ENCODE measurements at regions not wholly inside any gene's neighbourhood (a gene's known extent, or its start where the extent isn't known, plus 50 kb on each side); places are given as distances from the start of the nearest gene placed in this dataset.

DNA sequence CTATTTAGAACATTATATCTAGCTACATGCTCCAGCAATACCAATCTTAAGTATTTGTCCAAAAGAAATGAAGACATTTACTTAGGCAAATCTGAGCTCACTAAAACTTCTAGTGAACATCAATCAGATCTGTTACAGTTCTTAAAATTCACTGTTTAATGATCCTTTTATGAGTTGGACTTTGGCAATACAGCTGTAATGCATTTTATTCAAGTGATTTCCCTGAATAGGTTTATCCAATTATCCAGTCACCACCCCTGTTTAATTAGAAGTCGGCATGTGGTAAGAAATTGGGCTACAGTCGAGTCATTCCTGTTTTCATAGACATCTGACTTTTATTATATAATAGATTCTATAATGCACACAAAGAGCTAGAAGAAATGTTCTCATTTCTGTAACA lies 1029.0 kb upstream of the TENM4 start:
- no peaks in the 10 kb centered on the region for H3K27me3 Mint-ChIP-seq (ENCODE audit: insufficient read depth)
- Histone ChIP-seq H3K9me3 (ENCODE audit: control insufficient read depth, low read length) (peaks cover 8% of the 10 kb centered on the region), H3K4me3 (ENCODE audit: low read length) (no peak overlapping the region), H3K4me1 (ENCODE audit: control insufficient read depth, insufficient read depth, low read length) (no peaks in the 10 kb centered on the region), H3K27ac (ENCODE audit: low read depth, low read length) (no peak overlapping the region), H3K27me3 (ENCODE audit: control insufficient read depth, insufficient read depth, low read length, poor library complexity, severe bottlenecking) (no peaks in the 10 kb centered on the region), H3K9ac (ENCODE audit: extremely low read depth, low read length, poor library complexity, severe bottlenecking) (no peak overlapping the region), H3K36me3 (ENCODE audit: control insufficient read depth, insufficient read depth, low read length) (no peaks in the 10 kb centered on the region)
- H3K4me3 Mint-ChIP-seq = no peak overlapping the region
- H3K27ac Mint-ChIP-seq = no peak overlapping the region
- TF ChIP-seq, protein P1, sequence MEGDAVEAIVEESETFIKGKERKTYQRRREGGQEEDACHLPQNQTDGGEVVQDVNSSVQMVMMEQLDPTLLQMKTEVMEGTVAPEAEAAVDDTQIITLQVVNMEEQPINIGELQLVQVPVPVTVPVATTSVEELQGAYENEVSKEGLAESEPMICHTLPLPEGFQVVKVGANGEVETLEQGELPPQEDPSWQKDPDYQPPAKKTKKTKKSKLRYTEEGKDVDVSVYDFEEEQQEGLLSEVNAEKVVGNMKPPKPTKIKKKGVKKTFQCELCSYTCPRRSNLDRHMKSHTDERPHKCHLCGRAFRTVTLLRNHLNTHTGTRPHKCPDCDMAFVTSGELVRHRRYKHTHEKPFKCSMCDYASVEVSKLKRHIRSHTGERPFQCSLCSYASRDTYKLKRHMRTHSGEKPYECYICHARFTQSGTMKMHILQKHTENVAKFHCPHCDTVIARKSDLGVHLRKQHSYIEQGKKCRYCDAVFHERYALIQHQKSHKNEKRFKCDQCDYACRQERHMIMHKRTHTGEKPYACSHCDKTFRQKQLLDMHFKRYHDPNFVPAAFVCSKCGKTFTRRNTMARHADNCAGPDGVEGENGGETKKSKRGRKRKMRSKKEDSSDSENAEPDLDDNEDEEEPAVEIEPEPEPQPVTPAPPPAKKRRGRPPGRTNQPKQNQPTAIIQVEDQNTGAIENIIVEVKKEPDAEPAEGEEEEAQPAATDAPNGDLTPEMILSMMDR (conservative IDR thresholded peaks at IDR 0.05) = no peak
- DNase-seq = no peak
- no peaks in the 10 kb centered on the region for H3K9me3 Mint-ChIP-seq
- WGBS, 2 experiments (ENCODE audit: insufficient coverage in 1 of 2, insufficient read length in 1 of 2) = 100% methylated on average over 1 of the region's 2 CpGs; no CpG with 5 or more reads in 1 of the 2 experiments
- no peaks in the 10 kb centered on the region for H3K4me1 Mint-ChIP-seq
- H3K36me3 Mint-ChIP-seq (ENCODE audit: low read depth) = no peaks in the 10 kb centered on the region

DNA sequence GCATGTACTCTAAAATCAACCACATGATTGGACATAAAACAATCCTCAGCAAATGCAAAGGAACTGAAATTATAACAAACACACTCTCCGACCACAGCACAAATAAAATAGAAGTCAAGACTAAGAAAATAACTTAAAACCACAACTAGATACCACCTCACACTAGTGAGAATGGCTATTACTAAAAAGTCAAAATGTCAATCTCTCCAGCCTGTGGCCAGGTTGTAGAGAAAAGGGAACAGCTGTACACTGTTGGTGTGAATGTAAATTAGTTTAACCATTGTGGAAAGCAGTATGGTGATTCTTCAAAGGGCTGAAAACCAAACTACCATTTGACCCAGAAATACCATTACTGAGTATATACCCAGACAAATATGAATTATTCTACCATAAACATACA lies 1025.7 kb upstream of the TENM4 start:
- Histone ChIP-seq H3K4me3 (ENCODE audit: low read length) (no peak overlapping the region), H3K36me3 (ENCODE audit: control insufficient read depth, insufficient read depth, low read length) (no peaks in the 10 kb centered on the region), H3K9me3 (ENCODE audit: control insufficient read depth, low read length) (peaks cover 8% of the 10 kb centered on the region), H3K9ac (ENCODE audit: extremely low read depth, low read length, poor library complexity, severe bottlenecking) (no peak overlapping the region), H3K4me1 (ENCODE audit: control insufficient read depth, insufficient read depth, low read length) (no peaks in the 10 kb centered on the region), H3K27ac (ENCODE audit: low read depth, low read length) (no peak overlapping the region), H3K27me3 (ENCODE audit: control insufficient read depth, insufficient read depth, low read length, poor library complexity, severe bottlenecking) (no peaks in the 10 kb centered on the region)
- Mint-ChIP-seq H3K4me3 (no peak overlapping the region), H3K27me3 (ENCODE audit: insufficient read depth) (no peaks in the 10 kb centered on the region), H3K36me3 (ENCODE audit: low read depth) (no peaks in the 10 kb centered on the region), H3K4me1 (no peaks in the 10 kb centered on the region), H3K9me3 (no peaks in the 10 kb centered on the region), H3K27ac (no peak overlapping the region)
- DNase-seq = no peak
- TF ChIP-seq, protein P1 (conservative IDR thresholded peaks at IDR 0.05) = no peak
- whole genome bisulfite sequencing, 2 experiments (ENCODE audit: insufficient coverage in 1 of 2, insufficient read length in 1 of 2) = 93% methylated on average over 1 of the region's 1 CpG; no CpG with 5 or more reads in 1 of the 2 experiments

DNA sequence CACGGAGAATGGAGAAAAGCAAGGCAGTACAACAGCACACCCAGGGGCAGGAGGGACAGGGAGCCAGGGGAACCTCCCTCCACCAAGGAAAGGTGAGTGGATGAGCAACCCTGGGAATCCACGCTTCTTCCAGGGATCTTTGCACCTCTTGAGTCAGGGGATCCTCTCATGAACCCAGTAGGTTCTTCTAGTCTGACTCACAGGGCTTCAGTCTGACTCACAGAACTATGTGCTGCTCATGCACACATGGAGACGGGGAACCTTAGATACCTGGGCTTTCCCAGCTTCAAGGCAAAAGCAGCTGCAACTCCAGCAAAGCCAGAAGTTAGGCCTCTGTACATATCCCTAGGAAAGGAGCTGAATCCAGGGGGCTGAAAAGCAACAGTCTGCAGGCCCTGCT lies 1021.4 kb upstream of the TENM4 start:
- Mint-ChIP-seq H3K4me3 (no peak overlapping the region), H3K27ac (no peak overlapping the region), H3K4me1 (no peaks in the 10 kb centered on the region), H3K9me3 (no peaks in the 10 kb centered on the region), H3K36me3 (ENCODE audit: low read depth) (no peaks in the 10 kb centered on the region), H3K27me3 (ENCODE audit: insufficient read depth) (no peaks in the 10 kb centered on the region)
- Histone ChIP-seq H3K9me3 (ENCODE audit: control insufficient read depth, low read length) (peaks cover 7% of the 10 kb centered on the region), H3K9ac (ENCODE audit: extremely low read depth, low read length, poor library complexity, severe bottlenecking) (no peak overlapping the region), H3K27ac (ENCODE audit: low read depth, low read length) (no peak overlapping the region), H3K4me3 (ENCODE audit: low read length) (no peak overlapping the region), H3K4me1 (ENCODE audit: control insufficient read depth, insufficient read depth, low read length) (no peaks in the 10 kb centered on the region), H3K36me3 (ENCODE audit: control insufficient read depth, insufficient read depth, low read length) (no peaks in the 10 kb centered on the region), H3K27me3 (ENCODE audit: control insufficient read depth, insufficient read depth, low read length, poor library complexity, severe bottlenecking) (no peaks in the 10 kb centered on the region)
- 96 to 100% methylated on average over 3 of the region's 3 CpGs for WGBS, 2 experiments (ENCODE audit: insufficient coverage in 1 of 2, insufficient read length in 1 of 2)
- TF ChIP-seq, protein P1 (conservative IDR thresholded peaks at IDR 0.05) = no peak
- DNase-seq = no peak

All from endodermal cell (in vitro differentiated cells).